HUES48 (cell line): ENCODE measurements at regions not wholly inside any gene's neighbourhood (a gene's known extent, or its start where the extent isn't known, plus 50 kb on each side); places are given as distances from the start of the nearest gene placed in this dataset.

Experiments used
- H3K27ac ChIP-seq: one replicate; pipeline ENCODE4 v1.7.0; 2013; ENCODE audit warnings: low read depth, low read length, inconsistent platforms
- H3K27me3 ChIP-seq: 2 replicates; pipeline ENCODE4 v1.6.1; 2013; ENCODE audit warnings: mild to moderate bottlenecking, low read length; ENCODE audit not compliant: control insufficient read depth, insufficient read depth
- H3K36me3 ChIP-seq: 2 replicates; pipeline ENCODE4 v1.6.1; 2013; ENCODE audit warnings: low read length; ENCODE audit not compliant: control insufficient read depth, insufficient read depth
- H3K4me1 ChIP-seq: 2 replicates; pipeline ENCODE4 v1.6.1; 2013; ENCODE audit warnings: mild to moderate bottlenecking, low read length; ENCODE audit not compliant: control insufficient read depth, insufficient read depth
- H3K4me3 ChIP-seq: 2 replicates; pipeline ENCODE4 v1.5.1; 2013; ENCODE audit warnings: mild to moderate bottlenecking, low read depth, low read length
- H3K9ac ChIP-seq: 2 replicates; pipeline ENCODE4 v1.6.1; 2013; ENCODE audit warnings: mild to moderate bottlenecking, low read depth, low read length, moderate library complexity
- H3K9me3 ChIP-seq: 2 replicates; pipeline ENCODE4 v1.6.1; 2013; ENCODE audit warnings: low read length; ENCODE audit not compliant: control insufficient read depth, insufficient read depth

- Histone ChIP-seq H3K36me3 (no peaks in the 10 kb centered on the region), H3K27ac (no peak overlapping the region), H3K27me3 (no peaks in the 10 kb centered on the region), H3K9me3 (peaks cover under 1% of the 10 kb centered on the region; the same call in 1 of the 2 replicates), H3K4me1 (no peaks in the 10 kb centered on the region), H3K9ac (no peak overlapping the region), H3K4me3 (no peak overlapping the region)
These were observed 269.4 kb upstream of the SUCLG2 start for GRCh38 chr3:67923796-67924195.

GRCh38 chr3:67920969-67921368 lies 266.6 kb upstream of the SUCLG2 start:
- H3K4me3 ChIP-seq, result no peak overlapping the region
- no peaks in the 10 kb centered on the region for H3K27me3 ChIP-seq
- no peaks in the 10 kb centered on the region for H3K36me3 ChIP-seq
- no peaks in the 10 kb centered on the region for H3K4me1 ChIP-seq
- no peak overlapping the region for H3K9ac ChIP-seq
- no peak overlapping the region for H3K27ac ChIP-seq
- H3K9me3 ChIP-seq, result no peaks in the 10 kb centered on the region

- H3K27me3 ChIP-seq, result no peaks in the 10 kb centered on the region
- H3K36me3 ChIP-seq, result no peaks in the 10 kb centered on the region
- H3K27ac ChIP-seq, result no peak overlapping the region
- no peaks in the 10 kb centered on the region for H3K9me3 ChIP-seq
- H3K9ac ChIP-seq, result no peak overlapping the region
- H3K4me3 ChIP-seq, result no peak overlapping the region
- H3K4me1 ChIP-seq, result no peaks in the 10 kb centered on the region
These were observed 265.9 kb upstream of the SUCLG2 start for GRCh38 chr3:67920311-67920710.

- Histone ChIP-seq H3K4me1 (no peaks in the 10 kb centered on the region), H3K27ac (no peak overlapping the region), H3K36me3 (no peaks in the 10 kb centered on the region), H3K9ac (no peak overlapping the region), H3K27me3 (no peaks in the 10 kb centered on the region), H3K4me3 (no peak overlapping the region), H3K9me3 (no peaks in the 10 kb centered on the region)
These were observed 261.9 kb upstream of the SUCLG2 start for GRCh38 chr3:67916353-67916752.

- H3K4me1 ChIP-seq, result no peaks in the 10 kb centered on the region
- no peak overlapping the region for H3K27ac ChIP-seq
- H3K36me3 ChIP-seq, result no peaks in the 10 kb centered on the region
These were observed 253.3 kb upstream of the SUCLG2 start for GRCh38 chr3:67907735-67908134.

GRCh38 chr3:67906261-67906660 lies 251.8 kb upstream of the SUCLG2 start:
- Histone ChIP-seq H3K27me3 (no peaks in the 10 kb centered on the region), H3K9me3 (no peaks in the 10 kb centered on the region), H3K9ac (no peak overlapping the region), H3K27ac (no peak overlapping the region), H3K4me1 (no peaks in the 10 kb centered on the region), H3K4me3 (no peak overlapping the region), H3K36me3 (no peaks in the 10 kb centered on the region)

More at GRCh38 chr3:67907735-67908134, 253.3 kb upstream of the SUCLG2 start:
- no peaks in the 10 kb centered on the region for H3K9me3 ChIP-seq
- no peak overlapping the region for H3K9ac ChIP-seq
- H3K4me3 ChIP-seq, result no peak overlapping the region
- H3K27me3 ChIP-seq, result no peaks in the 10 kb centered on the region

- no peak overlapping the region for H3K4me3 ChIP-seq
- H3K9me3 ChIP-seq, result no peaks in the 10 kb centered on the region
- H3K4me1 ChIP-seq, result no peaks in the 10 kb centered on the region
- H3K36me3 ChIP-seq, result no peaks in the 10 kb centered on the region
- H3K27ac ChIP-seq, result no peak overlapping the region
- no peaks in the 10 kb centered on the region for H3K27me3 ChIP-seq
- H3K9ac ChIP-seq, result no peak overlapping the region
These were observed 247.3 kb upstream of the SUCLG2 start for GRCh38 chr3:67901681-67902080.

- Histone ChIP-seq H3K36me3 (no peaks in the 10 kb centered on the region), H3K9ac (no peak overlapping the region), H3K27me3 (no peaks in the 10 kb centered on the region), H3K4me3 (no peak overlapping the region), H3K4me1 (no peaks in the 10 kb centered on the region), H3K27ac (no peak overlapping the region), H3K9me3 (no peaks in the 10 kb centered on the region)
These were observed 244.5 kb upstream of the SUCLG2 start for GRCh38 chr3:67898916-67899315.

GRCh38 chr3:67897351-67898336 lies 243.2 kb upstream of the SUCLG2 start:
- Histone ChIP-seq H3K4me3 (no peak overlapping the region), H3K27ac (no peak overlapping the region), H3K9ac (no peak overlapping the region)

GRCh38 chr3:67896130-67896529 lies 241.7 kb upstream of the SUCLG2 start:
- no peak overlapping the region for H3K27ac ChIP-seq
- no peaks in the 10 kb centered on the region for H3K36me3 ChIP-seq
- no peaks in the 10 kb centered on the region for H3K27me3 ChIP-seq
- H3K4me1 ChIP-seq, result no peaks in the 10 kb centered on the region
- no peak overlapping the region for H3K4me3 ChIP-seq
- H3K9me3 ChIP-seq, result no peaks in the 10 kb centered on the region
- no peak overlapping the region for H3K9ac ChIP-seq

More at GRCh38 chr3:67897351-67898336, 243.2 kb upstream of the SUCLG2 start:
- H3K36me3 ChIP-seq, result no peaks in the 10 kb centered on the region
- no peaks in the 10 kb centered on the region for H3K4me1 ChIP-seq
- H3K27me3 ChIP-seq, result no peaks in the 10 kb centered on the region
- no peaks in the 10 kb centered on the region for H3K9me3 ChIP-seq

- Histone ChIP-seq H3K36me3 (no peaks in the 10 kb centered on the region), H3K4me3 (no peak overlapping the region), H3K9ac (no peak overlapping the region), H3K9me3 (no peaks in the 10 kb centered on the region), H3K4me1 (no peaks in the 10 kb centered on the region), H3K27ac (no peak overlapping the region), H3K27me3 (no peaks in the 10 kb centered on the region)
These were observed 240.1 kb upstream of the SUCLG2 start for GRCh38 chr3:67894510-67894909.
